ENCODE measurements at regions not wholly inside any gene's neighbourhood (a gene's known extent, or its start where the extent isn't known, plus 50 kb on each side); places are given as distances from the start of the nearest gene placed in this dataset.

DNA sequence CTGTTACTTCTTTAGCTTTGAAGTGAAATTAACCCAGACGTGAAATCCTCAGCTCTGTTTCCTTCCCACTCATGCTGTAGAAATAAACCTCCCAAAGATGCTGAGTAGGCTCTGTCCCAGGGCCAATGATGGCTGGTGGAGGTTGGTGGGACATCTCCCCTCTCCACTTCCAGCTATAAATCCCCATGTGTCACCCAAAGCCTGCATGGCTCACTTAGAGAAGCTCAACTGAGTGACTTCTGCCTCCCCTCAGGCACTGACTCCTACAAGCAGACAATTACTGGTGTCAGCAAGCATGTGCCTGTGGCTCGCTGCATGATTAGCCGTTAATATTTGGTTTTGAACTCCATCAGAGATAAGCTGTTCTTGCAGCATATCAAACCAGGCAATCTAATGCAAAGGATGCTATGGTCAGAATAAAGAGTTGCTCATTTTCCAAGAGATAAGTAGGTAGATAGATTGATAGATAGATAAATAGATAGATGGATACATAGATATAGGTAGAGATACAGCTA is 569.5 kb upstream of the WWC1 start:
- DNase-seq = no peak

GRCh38 chr5:167723254-167723871 is 568.1 kb upstream of the WWC1 start:
- peak in 1 of 2 experiments; percentile 67 for DNase-seq

GRCh38 chr5:167725264-167725663 is 566.2 kb upstream of the WWC1 start:
- no peak for DNase-seq

DNA sequence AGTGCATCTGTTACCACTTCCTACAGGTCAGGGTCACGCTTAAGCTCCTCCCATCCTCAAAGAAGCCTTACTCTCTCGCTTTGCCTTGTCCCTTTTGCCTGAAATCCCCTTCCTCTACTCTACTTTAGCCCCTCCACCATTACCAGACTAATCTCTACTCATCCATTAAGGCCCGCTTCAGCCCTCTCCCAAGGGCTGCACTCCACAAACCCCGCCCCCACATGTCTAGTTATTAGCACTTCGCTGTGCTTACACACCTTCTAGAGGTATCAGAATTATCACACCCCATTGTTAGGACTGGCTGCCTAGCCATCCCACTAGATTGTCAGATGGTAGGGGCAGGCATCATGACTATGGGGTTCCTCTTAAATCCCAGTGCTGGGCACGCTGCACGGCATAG is 565.7 kb upstream of the WWC1 start:
- no peak for DNase-seq

DNA sequence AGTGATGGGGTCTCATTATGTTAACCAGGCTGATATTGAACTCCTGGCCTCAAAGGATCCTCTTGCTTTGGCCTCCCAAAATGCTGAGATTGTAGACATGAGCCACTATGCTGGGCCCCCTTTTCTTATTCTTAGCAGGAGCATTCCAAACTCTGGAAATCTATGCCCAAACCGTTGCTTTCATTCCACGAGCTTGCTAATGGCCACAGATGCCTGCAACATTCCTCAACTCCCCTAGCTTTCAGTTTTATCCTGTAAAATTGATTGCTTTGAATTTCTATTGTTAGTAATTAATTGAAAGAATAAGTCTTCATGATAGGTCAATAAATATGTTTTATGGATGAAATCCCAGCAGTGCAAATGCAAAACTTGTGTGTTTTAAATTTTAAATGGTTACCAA is 564.8 kb upstream of the WWC1 start:
- no peak for DNase-seq

- no peak for DNase-seq
Measured at GRCh38 chr5:167730121-167730520, 561.3 kb upstream of the WWC1 start.

- no peak for DNase-seq
Measured at GRCh38 chr5:167730656-167731055, 560.8 kb upstream of the WWC1 start.

- no peak for DNase-seq
Measured at GRCh38 chr5:167731951-167732350, 559.5 kb upstream of the WWC1 start.

DNA sequence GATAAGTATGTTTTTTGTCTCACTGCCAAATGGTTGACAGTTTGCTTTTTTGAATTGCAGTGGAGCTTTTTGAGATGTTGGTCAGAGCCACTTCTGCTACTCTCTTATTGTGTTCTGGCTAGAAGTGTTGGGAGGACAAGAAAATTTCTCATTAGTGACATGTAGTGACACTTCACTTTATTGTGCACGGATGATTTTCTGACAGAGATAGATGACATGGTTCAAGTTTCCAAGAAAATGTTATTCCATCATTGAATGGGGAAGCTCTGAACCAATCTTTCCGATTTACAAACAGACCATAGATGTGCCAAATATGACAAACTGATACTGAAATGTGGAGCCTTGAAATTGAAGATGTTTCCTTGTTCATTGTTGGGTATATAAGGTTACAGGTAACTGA is 558.9 kb upstream of the WWC1 start:
- no peak for DNase-seq

DNA sequence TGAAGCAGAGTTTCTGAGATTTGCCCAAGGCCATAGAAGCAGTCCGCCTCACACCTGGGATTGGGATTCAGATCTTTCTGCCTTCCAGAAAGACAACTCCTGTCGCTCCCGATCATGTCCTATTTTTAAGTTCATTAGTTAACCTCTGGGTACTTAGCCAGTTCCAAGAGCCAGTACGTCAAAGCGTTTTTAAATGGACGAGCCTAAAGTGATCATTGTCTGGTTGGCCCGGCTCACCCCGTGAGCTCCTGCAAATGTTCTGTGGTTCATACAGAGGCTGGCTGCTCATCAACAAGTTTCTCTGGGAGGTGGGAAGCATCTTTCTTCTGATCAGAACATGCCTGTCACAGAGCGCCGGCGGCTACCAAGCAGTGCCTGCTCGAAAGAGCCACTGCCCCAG is 554.5 kb upstream of the WWC1 start:
- DNase-seq = no peak

GRCh38 chr5:167743695-167744464 is 547.6 kb upstream of the WWC1 start:
- DNase-seq = no peak

DNA sequence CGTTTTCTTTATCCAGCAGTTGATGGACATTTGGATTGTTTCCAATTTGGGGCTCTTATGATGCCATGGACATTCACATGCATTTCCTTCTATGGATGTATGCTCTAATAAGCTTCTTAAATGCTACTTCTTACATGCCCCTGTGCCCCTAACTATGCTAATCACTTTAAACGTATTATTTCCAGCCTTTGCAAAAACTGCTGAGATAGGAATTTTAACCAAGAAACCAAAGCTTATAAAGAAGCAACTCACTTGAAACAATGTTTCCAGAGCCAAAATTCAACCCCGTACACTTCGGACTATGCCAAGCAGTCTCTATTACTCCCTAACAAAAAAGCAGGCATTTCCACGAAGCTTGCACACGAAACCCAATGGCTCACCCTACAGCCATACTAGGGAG is 545.6 kb upstream of the WWC1 start:
- no peak for DNase-seq

DNA sequence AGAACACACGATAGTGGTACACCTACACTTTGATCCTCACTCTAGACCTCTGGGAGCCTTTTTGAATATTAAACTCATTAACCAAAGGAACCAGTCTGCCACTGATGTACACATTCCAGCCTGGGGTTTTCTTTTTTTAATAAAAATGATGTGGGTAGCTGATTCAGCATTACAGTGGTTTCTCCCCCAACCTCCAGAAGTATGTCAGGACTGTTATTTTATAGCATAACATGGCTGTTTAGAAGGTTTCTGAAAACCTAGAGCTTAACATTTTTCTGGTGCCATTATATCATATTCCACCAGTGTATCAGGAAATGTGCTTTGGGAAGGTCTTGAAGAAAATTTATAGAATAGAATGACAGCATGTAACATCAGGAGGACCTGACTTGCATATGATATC is 540.9 kb upstream of the WWC1 start:
- DNase-seq = no peak

DNA sequence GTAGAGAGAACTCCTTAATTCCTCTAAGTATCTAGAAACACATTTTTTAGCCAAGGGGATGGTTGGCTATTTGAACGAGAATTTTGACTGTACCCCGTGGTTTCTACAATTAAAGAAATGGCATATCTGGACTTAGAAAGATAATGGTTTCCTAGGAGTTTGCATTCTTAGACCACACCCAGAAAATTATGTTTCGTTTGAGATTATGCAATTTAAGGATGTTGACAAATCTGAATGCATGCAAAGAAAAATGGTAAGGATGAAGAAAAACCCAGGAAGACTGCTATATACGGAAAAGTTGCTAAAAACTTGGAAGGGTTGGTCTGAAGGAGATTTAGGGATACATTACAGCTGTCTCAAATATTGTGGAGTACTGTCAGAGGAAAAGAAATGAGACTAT is 538.5 kb upstream of the WWC1 start:
- DNase-seq = no peak

GRCh38 chr5:167753725-167754490 is 537.5 kb upstream of the WWC1 start:
- no peak for DNase-seq

GRCh38 chr5:167754501-167755021 is 536.9 kb upstream of the WWC1 start:
- no peak for DNase-seq

GRCh38 chr5:167755420-167755819 is 536.0 kb upstream of the WWC1 start:
- DNase-seq = no peak

- no peak for DNase-seq
Measured at GRCh38 chr5:167759057-167759821, 532.2 kb upstream of the WWC1 start.

DNA sequence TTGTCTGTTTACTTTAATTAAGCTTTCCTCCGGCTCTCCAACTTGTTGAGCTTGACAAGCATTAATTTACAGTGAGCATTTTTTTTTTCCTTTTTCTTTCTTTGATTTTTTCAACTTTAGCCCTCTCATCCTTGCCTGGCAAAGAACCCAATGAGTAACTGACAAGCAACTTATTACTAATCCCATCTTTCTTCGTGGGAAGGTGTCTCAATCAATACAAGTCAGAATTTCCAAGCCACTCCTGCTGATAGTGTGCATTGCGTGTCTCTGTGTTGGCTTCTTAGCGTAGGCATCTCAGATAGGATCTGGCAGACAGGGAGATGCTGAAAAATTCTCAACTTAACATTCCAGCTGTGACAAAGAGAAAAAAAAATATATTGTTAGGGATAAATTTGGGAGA is 527.7 kb upstream of the WWC1 start:
- no peak for DNase-seq

DNA sequence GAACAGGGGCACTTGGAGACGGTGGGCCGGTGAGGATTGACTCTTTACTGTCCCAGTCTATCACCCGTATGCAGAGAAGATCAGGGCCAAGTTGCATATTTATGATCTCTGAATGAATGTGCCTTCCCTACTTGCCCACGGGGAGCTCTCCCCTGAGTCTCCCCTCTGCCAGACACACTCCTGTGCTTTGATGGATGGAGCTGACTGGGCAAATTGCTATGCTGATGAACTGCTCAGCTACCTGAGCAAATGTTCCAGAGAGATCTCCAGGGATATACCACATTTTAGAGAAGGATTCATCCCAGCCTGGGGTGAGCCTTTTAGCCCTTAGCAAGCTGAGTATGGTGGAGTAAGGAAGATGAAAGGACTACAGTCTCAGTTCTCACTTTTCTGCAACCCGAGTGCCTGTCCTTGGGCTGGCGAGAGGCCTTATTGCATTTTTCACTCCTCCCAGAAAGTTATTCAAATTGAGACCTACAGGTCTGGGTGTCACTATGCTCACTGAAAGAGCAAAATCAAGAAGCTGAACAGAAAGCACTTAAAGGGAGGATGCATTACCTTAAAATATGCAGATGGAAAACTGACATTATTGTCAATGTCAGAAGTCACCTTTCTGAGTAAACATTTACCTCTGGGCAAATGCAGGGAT is 526.7 kb upstream of the WWC1 start:
- no peak for DNase-seq

DNA sequence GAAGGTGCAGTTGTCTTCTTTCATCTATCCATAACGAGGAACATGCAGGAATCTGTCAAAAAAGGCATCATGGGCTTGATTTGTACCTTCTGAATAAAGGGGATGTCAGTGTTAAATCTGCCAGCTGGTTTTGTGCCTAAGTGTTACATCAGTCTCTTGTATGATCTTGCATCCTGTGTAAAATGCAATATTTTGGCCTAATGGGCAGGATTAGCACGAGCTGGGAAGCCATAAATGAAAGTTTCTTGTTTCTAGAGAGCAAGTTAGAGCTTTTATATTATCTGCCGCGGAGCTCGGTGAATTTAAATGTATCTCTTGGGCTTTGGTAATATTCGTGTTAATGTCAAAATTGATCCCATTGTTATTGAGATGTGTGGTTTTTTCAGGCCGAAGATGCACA is 526.1 kb upstream of the WWC1 start:
- DNase-seq = no peak

- DNase-seq = no peak
Measured at GRCh38 chr5:167766957-167767356, 524.5 kb upstream of the WWC1 start.
